Activated T-cell treated with anti-CD3 and anti-CD28 coated beads for 4 hours (primary cell): ENCODE measurements at regions not wholly inside any gene's neighbourhood (a gene's known extent, or its start where the extent isn't known, plus 50 kb on each side); places are given as distances from the start of the nearest gene placed in this dataset.

ENCODE experiments used
- DNase-seq: peaks from one replicate; pipeline ENCODE4 v3.0.0-alpha.2; 2020

DNA sequence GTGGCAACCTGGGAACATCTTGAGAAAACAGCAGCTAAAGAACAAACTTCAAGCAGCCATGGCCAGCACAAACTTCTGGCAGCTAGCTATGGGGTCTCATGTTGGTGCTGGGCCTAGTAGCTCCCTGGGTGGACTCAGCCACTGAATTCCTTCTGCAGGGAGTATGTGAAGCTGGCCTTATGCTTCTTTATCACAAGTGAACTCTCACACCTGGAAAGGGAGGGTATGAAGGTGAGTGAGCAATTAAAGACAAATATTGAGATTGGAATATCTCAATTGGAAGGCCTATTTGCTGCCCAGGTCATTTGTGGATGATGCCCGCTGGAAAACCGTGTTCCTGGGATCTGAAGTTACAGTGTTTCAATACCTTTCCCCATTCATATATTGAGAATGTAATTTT is 153.3 kb upstream of the RPS6KA3 start:
- DNase-seq, result no peak

GRCh38 chrX:20418379-20419150 is 151.9 kb upstream of the RPS6KA3 start:
- DNase-seq, result no peak

GRCh38 chrX:20414762-20415445 is 148.2 kb upstream of the RPS6KA3 start:
- no peak for DNase-seq

GRCh38 chrX:20414066-20414465 is 147.4 kb upstream of the RPS6KA3 start:
- DNase-seq, result no peak

DNA sequence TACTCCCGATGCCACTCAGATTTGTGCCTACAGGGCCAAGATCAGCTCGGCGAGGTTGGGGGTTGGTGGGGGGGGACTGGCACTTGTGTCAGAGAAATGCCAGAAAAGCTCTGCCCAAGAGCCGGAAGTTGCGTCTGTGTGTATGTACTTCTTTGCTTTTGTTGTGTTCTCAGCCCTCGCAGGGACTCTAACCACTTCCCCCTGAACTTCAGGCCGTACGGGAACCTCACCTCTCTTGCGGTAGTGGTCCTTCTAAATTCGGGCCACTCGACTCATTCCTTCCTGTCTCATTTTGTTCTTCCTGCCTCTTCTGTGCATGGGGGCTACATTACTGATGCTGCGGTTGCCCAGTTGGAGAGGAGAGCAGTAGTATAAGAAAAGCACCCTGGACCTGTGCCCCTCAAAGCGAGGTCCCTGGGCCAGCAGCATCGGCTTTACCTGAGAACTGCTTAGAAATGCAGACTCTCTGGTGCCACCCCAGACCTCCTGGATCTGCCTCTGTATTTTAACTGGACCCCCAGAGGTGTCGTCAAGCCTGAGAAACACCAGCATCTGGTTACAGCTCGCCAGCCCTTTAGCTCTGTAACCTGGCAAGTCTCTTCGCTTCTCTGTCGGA is 146.3 kb upstream of the RPS6KA3 start:
- DNase-seq, result peak; percentile 4

- no peak for DNase-seq
These were observed 143.8 kb upstream of the RPS6KA3 start for GRCh38 chrX:20410540-20410939.

- no peak for DNase-seq
These were observed 143.3 kb upstream of the RPS6KA3 start for GRCh38 chrX:20409991-20410390.

DNA sequence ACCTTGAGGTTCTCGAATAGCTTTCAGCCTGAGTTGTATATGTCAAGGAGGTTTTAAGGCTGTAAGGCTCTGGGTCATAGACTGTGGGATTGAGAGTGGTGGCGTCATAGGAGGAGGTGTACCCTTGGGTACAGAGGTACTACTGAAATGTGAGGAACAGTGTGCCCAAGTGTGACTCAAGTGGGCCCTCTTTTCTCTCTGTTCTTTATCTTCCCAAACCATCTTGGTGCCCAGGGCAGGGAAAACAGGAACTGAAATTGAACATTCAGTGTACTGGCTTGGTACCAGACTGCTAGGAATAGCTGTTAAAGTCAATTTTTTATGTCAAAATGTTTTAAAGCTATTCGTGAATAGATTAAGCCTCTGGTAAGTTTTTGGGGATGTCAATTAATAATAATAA is 136.2 kb upstream of the RPS6KA3 start:
- no peak for DNase-seq

- DNase-seq, result no peak
These were observed 133.2 kb upstream of the RPS6KA3 start for GRCh38 chrX:20399728-20400414.

DNA sequence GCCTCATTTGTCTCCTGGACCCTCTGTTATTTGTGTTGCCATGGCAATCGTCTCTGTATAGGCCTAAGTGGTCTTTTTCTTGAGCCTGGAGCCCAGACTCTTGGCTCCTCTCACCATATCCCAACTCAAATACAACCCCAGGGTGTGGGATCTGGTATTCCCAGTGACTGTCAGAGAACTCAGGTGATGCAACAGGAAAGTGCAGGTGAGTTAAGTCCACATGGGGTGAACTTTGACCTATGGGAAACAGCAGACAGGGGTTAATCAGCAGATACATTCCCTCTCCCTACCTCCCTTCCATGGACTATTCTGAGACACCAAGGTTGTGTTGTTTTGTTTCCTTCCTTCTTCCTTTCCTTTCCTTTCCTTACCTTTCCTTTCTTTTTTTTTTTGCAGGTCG is 130.9 kb upstream of the RPS6KA3 start:
- DNase-seq, result no peak

DNA sequence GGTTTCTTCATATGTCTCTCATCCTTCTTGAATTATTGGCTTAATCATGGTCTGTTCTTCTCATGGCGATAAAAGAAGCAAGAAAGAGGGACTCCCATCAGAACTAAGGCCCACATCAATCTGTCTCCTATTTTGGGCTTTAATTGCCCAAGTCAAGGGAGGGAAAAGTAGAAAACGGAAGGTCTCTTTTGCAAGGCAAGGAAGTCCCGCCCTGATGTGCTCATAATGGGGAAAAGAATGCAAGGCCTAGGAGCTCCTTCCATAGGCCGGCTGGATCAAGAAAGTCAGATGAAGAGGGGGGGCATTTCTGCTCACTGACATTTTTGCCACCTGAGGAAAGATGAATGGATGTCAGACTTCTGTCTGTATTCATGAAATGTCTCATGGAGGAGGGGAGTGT is 127.7 kb upstream of the RPS6KA3 start:
- no peak for DNase-seq

GRCh38 chrX:20393944-20394343 is 127.2 kb upstream of the RPS6KA3 start:
- DNase-seq, result no peak

DNA sequence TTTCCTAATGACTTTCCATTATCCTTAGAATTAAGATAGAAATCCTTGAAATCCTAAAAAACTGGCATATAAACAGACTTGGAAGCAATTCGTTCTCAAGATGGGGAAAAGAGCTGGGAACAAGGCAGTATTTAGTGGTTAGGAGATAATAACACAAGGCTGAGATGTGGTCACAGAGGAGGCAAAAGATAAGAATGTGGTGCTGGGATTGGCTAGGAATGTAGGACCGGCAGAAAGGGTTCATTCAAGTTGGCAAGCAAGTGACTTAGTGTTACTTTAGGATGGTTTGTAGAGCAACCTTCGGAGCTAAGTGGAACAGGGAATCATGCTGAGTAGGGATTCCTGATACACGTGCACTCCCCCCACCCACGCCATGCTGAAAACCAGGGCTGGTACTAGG is 121.9 kb upstream of the RPS6KA3 start:
- no peak for DNase-seq

DNA sequence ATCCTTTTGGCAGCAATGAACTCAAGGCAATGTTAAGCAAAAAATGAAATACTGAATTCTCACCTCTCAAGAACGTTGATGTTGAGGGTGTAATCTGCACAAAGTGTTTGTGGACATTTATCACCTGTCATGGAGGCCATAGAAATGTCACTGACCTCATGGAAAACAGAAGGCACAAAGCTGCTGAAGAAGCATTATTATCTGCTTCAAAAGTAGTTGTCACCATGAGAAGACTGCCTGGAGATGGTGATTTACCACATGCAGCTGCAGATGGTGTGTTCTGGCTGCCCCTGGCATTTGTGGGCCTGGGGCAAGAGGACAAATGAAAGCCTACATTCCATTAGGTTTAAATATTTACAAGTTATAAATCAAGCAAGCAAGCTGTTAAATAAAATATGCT is 116.8 kb upstream of the RPS6KA3 start:
- no peak for DNase-seq

DNA sequence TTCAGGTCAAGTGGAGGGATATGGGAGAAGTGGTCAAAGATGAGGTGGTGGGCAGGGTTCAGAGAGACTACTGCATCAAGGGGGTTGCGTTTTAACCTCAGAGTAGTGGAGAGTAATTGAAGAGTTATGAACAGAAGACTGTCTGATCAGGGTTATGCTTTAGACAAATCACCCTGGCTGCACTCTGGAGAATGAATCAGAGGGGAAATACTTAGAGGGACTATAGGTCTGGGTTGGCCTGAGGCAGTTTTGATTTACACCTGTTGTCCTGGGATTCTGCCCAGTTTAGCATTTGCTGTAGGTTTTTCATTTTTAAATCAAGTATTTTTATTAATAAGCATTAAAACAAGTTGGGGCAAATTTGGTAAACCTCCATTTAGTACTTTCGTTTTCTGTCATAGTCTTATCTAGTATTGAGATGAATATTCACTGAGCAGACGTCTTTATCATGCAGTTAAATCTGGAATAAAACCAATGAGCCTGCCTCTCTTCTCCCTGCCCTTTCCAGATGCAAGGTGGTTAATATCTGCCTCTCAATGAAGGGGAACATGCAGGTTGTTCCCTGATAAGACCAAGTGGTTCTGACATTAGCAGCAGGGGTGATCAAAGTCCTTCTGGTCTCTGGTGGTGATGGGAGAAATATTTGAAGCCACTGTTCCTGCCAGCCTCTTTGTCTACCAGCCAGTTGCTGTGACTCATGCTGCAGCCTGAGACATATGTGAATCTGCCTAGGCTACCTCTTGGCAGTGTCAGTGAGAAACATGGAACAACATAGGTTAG is 116.0 kb upstream of the RPS6KA3 start:
- no peak for DNase-seq

GRCh38 chrX:20382082-20382481 is 115.4 kb upstream of the RPS6KA3 start:
- no peak for DNase-seq

- no peak for DNase-seq
These were observed 111.7 kb upstream of the RPS6KA3 start for GRCh38 chrX:20378233-20378920.

- DNase-seq, result no peak
These were observed 108.3 kb upstream of the RPS6KA3 start for GRCh38 chrX:20374900-20375438.

DNA sequence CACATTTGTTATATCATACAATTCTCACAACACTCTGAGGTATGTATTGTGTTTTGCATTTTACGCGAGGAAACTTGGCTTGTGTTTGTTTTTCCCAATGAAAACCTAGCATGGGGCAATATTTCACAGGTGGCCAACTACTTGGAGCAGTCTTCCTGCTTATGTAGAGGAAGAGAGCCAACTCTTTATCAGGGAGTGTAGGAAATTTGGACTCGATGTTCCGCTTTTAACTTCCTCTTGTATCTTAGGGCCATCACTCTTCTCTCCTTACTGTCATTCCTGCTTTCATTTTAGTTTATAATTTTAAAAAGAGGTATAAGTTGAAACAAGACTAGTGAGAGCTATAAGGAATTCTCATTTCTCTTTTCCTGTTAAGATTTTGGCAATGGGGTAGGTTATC is 107.7 kb upstream of the RPS6KA3 start:
- no peak for DNase-seq

DNA sequence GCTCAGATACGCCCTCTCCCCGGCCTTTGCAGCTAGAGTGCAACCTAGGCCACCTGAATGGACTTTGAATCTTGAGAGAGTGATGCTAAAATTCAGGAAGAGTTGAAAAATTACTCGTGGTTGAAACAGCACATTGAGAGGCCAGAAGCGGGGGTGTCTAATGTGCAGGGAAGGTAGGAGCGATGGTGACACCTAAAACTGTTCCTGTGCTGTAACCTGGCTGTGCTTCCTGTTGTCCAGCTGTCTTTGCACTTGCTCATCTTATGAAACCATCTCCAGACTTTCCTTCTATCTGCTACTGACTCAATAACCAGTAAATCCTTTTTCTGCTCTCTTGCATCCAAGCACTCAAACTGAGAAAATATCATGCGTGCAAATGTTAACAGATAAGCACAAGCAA is 106.4 kb upstream of the RPS6KA3 start:
- DNase-seq, result no peak

DNA sequence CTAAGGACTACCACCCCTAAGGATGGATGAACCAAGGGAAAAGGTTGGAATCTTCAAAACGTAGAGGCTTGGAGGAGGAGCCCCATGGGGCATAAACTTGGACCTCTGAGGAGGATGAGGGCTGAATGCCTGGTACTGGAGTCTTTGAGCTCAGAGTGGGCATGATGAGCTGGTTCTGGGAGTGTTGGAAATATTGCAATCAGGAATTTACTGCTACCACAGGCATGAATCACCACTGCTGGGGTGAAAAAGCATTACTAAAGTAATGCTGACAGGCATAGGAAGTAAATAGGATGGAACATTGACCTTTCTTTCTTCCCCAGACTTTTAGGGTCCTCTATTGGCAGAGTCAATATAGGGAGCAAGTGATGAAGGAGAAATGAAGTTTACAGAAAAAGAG is 105.8 kb upstream of the RPS6KA3 start:
- DNase-seq, result no peak

DNA sequence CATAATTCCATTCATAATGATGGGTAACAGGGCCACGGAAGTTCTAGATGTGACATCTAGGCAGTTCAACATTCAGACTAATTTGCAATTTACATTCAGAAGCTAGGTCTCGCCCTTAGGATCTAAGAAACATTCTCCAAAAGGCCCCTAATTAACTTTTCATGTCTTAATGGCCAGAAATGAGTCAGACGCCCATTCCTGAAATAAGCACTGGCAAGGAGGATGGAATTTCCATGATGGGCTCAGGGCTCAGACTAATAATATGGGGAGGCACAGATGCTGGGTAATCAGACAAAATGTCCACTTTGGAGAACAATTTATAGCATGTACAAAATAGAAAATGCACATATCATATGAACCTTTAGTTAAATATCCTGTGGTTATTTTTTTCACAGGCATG is 102.8 kb upstream of the RPS6KA3 start:
- DNase-seq, result no peak
